GM12878 (cell line): ENCODE measurements at regions not wholly inside any gene's neighbourhood (a gene's known extent, or its start where the extent isn't known, plus 50 kb on each side); places are given as distances from the start of the nearest gene placed in this dataset.
"Not testable (repeated sequence)": the region's sequence is repeated elsewhere in the genome, so short reads cannot be mapped to it uniquely, and the experiment has no call there.

Experiments used
- ATAC-seq: fragments of 200-7000 bp; cut with Tn5 transposase; 3 replicates; pipeline ENCODE4 v1.9.1; 2020; ENCODE audit warnings: mild to moderate bottlenecking, moderate library complexity
- BruUV-seq: library from RNA; stranded (reverse); fragments of 400-500 nt; replicated peaks from 2 replicates; lab custom pipeline; 2021; lab: Mats Ljungman, UMichigan
- CTCF ChIA-PET: fragments of 300-600 bp; sonication (Branson Sonifier 250); formaldehyde crosslinking; extraction: SDS; loops from one replicate; lab custom pipeline; 2021; ENCODE audit warnings: inconsistent platforms; lab: Yijun Ruan, JAX
- POLR2A ChIA-PET: fragments of 350-600 bp; formaldehyde crosslinking; extraction: SDS; loops from one replicate; lab custom pipeline; 2021; ENCODE audit warnings: inconsistent platforms; lab: Charles Lee
- RAD21 ChIA-PET: fragments of 300-600 bp; sonication (Branson Sonifier 250); formaldehyde crosslinking; loops from one replicate; lab custom pipeline; 2023; ENCODE audit warnings: antibody characterized with exemption; ENCODE audit not compliant: unreplicated experiment; lab: Charles Lee
- SMC1A ChIA-PET: fragments of 300-600 bp; sonication (Branson Sonifier 250); formaldehyde crosslinking; loops from one replicate; lab custom pipeline; 2023; ENCODE audit not compliant: unreplicated experiment, uncharacterized antibody; lab: Charles Lee
- DNase-seq: peaks from one replicate; pipeline ENCODE4 v3.0.0-alpha.2; 2011; ENCODE audit warnings: low read depth, low spot score
- FAIRE-seq: peaks from 3 replicates; lab custom pipeline; 2011; peaks lifted over from hg19 to GRCh38; lab: Jason Lieb, UNC
- H2AFZ ChIP-seq: 2 replicates; pipeline ENCODE4 v1.6.0; 2011; ENCODE audit warnings: low read depth, low read length, control low read depth; ENCODE audit not compliant: control insufficient read depth
- H3K27ac ChIP-seq: 2 replicates; pipeline ENCODE4 v1.5.1; 2011; ENCODE audit warnings: control low read depth; ENCODE audit not compliant: control insufficient read depth, insufficient read depth
- H3K27me3 ChIP-seq, 2 experiments: replicated peaks in 1 of 2; 2 replicates each; pipeline versions ENCODE4 v1.6.0 to v1.6.1; 2011; ENCODE audit warnings: low read length in 1 of 2; ENCODE audit not compliant: control insufficient read depth in 2 of 2, insufficient read depth in 2 of 2
- H3K36me3 ChIP-seq, 2 experiments: 2 replicates each; pipeline ENCODE4 v1.5.1; 2011; ENCODE audit warnings: low read length in 1 of 2; ENCODE audit not compliant: control insufficient read depth in 2 of 2, insufficient read depth in 2 of 2
- H3K4me1 ChIP-seq: 2 replicates; pipeline ENCODE4 v1.6.1; 2011; ENCODE audit warnings: mild to moderate bottlenecking, low read length, moderate library complexity, mixed read lengths; ENCODE audit not compliant: control insufficient read depth, insufficient read depth
- H3K4me2 ChIP-seq: 2 replicates; pipeline ENCODE4 v1.6.0; 2011; ENCODE audit warnings: control low read depth; ENCODE audit not compliant: control insufficient read depth, insufficient read depth
- H3K4me3 ChIP-seq: fragments of 200-600 bp; sonication (generic); 2 replicates; pipeline ENCODE4 v1.5.1; 2016
- H3K79me2 ChIP-seq: 2 replicates; pipeline ENCODE4 v1.6.0; 2011; ENCODE audit warnings: low read length; ENCODE audit not compliant: control insufficient read depth, insufficient read depth
- H3K9ac ChIP-seq: 2 replicates; pipeline ENCODE4 v1.8.0; 2011; ENCODE audit warnings: low read length, control low read depth, mixed read lengths; ENCODE audit not compliant: control insufficient read depth, insufficient read depth
- H3K9me3 ChIP-seq: replicated peaks from 3 replicates; pipeline ENCODE4 v1.5.1; 2011; ENCODE audit warnings: mild to moderate bottlenecking, low read length; ENCODE audit not compliant: control insufficient read depth, insufficient read depth
- H4K20me1 ChIP-seq: 2 replicates; pipeline ENCODE4 v1.6.0; 2011; ENCODE audit not compliant: control insufficient read depth, insufficient read depth
- HCFC1 ChIP-seq: fragments of 150-350 bp; IDR thresholded peaks from 2 replicates; pipeline ENCODE4 v1.6.1; 2014; ENCODE audit warnings: low read length
- IKZF1 ChIP-seq: fragments of 450-650 bp; conservative IDR thresholded peaks from 2 replicates; pipeline ENCODE4 v1.6.1; 2017; ENCODE audit warnings: antibody characterized with exemption, mild to moderate bottlenecking
- SMAD1 ChIP-seq: fragments of 450-650 bp; IDR thresholded peaks from 2 replicates; pipeline ENCODE4 v1.6.1; 2018; ENCODE audit warnings: mild to moderate bottlenecking, low read depth; ENCODE audit not compliant: partially characterized antibody
- ZSCAN29 ChIP-seq: fragments of 450-650 bp; IDR thresholded peaks from 2 replicates; pipeline ENCODE4 v1.6.1; 2017; ENCODE audit warnings: mild to moderate bottlenecking, moderate library complexity
- WGBS: methylation state at CpG from one replicate; pipeline ENCODE4 v1.1.6; 2016; ENCODE audit warnings: low lambda C conversion rate; ENCODE audit not compliant: insufficient replicate concordance, insufficient coverage; ENCODE audit errors: missing lambda C conversion rate; 5-methylcytosine and 5-hydroxymethylcytosine counted together
- in situ Hi-C: fragments of 300-500 bp; cut with MboI; formaldehyde crosslinking; loops from 9 replicates; pipeline ENCODE4 v1.14.3; 2018; ENCODE audit warnings: mixed read lengths
- intact Hi-C: fragments of 100-400 bp; cut with micrococcal nuclease; formaldehyde crosslinking; loops from one replicate; pipeline ENCODE4 v1.14.2; 2022; ENCODE audit not compliant: unreplicated experiment
- TF ChIP-seq, protein P1 (sequence below): fragments of 450-650 bp; IDR thresholded peaks from 2 replicates; pipeline ENCODE4 v1.6.1; 2017; ENCODE audit warnings: borderline replicate concordance
- TF ChIP-seq, protein P2 (sequence below): fragments of 450-650 bp; IDR thresholded peaks from 2 replicates; pipeline ENCODE4 v1.6.1; 2017; ENCODE audit warnings: mild to moderate bottlenecking
- TF ChIP-seq, protein P3 (sequence below): IDR thresholded peaks from 2 replicates; pipeline ENCODE4 v1.6.1; 2012; ENCODE audit warnings: low read depth, low read length, improper control_type of control experiment

DNA sequence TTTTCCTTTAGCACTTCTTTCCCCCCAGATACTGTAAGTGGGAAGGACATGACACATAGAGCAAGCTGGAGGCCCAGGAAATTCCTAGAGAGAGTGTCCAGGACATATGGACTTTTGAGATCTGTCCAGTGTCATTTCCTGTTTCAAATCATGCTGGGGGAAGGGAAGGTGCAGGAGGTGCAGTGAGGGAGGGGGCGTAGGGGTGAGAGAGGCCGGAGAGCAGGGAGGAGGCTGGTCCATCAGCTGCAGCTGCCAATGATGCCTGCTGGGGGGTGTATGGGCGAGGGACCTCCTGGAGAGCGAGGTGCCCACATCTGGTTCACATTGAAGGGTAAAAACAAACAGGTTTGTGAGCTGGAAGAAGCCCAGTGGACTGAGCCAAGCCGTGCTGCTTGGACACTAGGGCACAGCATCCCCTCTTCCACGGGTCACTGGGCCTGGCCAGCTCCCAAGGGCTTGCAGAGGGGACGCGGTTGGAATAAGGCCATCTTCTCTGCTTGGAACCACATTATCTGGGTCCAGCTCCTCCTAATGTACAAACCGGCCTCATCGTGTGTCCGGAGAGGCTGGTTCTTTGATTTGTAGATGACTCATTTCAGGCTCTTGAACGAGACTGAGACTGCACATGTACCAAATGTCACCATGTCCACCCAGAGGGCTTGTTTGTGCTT, 70.4 kb upstream of the SMURF2 start:
- ATAC-seq = no peak
- in situ Hi-C loops (no loop called here), intact Hi-C loops (no loop called here)
- RAD21 ChIA-PET = no interaction called here
- DNase-seq = no peak
- Histone ChIP-seq H2AFZ (no peak overlapping the region), H3K4me3 (no peak overlapping the region), H3K4me1 (no peaks in the 10 kb centered on the region), H3K27ac (no peak overlapping the region), H3K4me2 (no peak overlapping the region), H3K36me3 (no peaks in the 10 kb centered on the region), H3K9me3 (no peaks in the 10 kb centered on the region), H4K20me1 (no peaks in the 10 kb centered on the region), H3K27me3 (no peaks in the 10 kb centered on the region; a peak in 1 of 4 replicates), H3K79me2 (no peaks in the 10 kb centered on the region), H3K9ac (no peak overlapping the region)
- CTCF ChIA-PET = no interaction called here
- POLR2A ChIA-PET = interaction anchor here (0.6 kb wide), 1 partner anchor 24 kb away, joined by 3 read pairs; no protein-coding TSS in a partner anchor
- WGBS = 34% methylated on average over 12 of the region's 12 CpGs
- SMC1A ChIA-PET = no interaction called here
- FAIRE-seq = no peak
- TF ChIP-seq, protein P1, sequence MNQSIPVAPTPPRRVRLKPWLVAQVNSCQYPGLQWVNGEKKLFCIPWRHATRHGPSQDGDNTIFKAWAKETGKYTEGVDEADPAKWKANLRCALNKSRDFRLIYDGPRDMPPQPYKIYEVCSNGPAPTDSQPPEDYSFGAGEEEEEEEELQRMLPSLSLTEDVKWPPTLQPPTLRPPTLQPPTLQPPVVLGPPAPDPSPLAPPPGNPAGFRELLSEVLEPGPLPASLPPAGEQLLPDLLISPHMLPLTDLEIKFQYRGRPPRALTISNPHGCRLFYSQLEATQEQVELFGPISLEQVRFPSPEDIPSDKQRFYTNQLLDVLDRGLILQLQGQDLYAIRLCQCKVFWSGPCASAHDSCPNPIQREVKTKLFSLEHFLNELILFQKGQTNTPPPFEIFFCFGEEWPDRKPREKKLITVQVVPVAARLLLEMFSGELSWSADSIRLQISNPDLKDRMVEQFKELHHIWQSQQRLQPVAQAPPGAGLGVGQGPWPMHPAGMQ = no peak
- TF ChIP-seq HCFC1 = no peak
- TF ChIP-seq, protein P2, sequence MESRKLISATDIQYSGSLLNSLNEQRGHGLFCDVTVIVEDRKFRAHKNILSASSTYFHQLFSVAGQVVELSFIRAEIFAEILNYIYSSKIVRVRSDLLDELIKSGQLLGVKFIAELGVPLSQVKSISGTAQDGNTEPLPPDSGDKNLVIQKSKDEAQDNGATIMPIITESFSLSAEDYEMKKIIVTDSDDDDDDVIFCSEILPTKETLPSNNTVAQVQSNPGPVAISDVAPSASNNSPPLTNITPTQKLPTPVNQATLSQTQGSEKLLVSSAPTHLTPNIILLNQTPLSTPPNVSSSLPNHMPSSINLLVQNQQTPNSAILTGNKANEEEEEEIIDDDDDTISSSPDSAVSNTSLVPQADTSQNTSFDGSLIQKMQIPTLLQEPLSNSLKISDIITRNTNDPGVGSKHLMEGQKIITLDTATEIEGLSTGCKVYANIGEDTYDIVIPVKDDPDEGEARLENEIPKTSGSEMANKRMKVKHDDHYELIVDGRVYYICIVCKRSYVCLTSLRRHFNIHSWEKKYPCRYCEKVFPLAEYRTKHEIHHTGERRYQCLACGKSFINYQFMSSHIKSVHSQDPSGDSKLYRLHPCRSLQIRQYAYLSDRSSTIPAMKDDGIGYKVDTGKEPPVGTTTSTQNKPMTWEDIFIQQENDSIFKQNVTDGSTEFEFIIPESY = no peak
- TF ChIP-seq ZSCAN29 = no peak
- TF ChIP-seq, protein P3, sequence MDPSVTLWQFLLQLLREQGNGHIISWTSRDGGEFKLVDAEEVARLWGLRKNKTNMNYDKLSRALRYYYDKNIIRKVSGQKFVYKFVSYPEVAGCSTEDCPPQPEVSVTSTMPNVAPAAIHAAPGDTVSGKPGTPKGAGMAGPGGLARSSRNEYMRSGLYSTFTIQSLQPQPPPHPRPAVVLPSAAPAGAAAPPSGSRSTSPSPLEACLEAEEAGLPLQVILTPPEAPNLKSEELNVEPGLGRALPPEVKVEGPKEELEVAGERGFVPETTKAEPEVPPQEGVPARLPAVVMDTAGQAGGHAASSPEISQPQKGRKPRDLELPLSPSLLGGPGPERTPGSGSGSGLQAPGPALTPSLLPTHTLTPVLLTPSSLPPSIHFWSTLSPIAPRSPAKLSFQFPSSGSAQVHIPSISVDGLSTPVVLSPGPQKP = no peak
- no peak for TF ChIP-seq IKZF1
- no peak for TF ChIP-seq SMAD1
- BruUV-seq = no TSS peak

DNA sequence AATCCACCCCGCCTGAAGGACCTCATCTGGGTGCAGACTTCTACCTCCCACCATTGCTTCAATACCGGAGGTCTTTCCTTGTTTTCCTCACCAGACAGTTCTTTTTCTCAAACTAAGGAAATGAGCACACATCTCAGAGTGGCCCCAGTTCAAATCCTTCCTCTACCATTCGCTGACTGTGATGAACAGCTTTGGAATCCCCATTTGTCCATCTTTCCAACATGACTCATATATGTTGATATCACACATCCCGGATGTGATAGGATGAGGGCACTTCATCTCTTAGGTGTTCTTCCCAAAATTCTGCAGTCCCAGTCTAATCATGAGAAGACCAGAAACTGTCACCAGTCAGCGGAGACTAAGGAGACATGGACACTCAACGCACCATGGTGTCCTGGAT, 67.9 kb upstream of the SMURF2 start:
- BruUV-seq, H3K4me3 ChIP-seq: not testable (repeated sequence)

More for the DNA sequence above, 67.9 kb upstream of the SMURF2 start:
- POLR2A ChIA-PET, FAIRE-seq, H3K9me3 ChIP-seq, H4K20me1 ChIP-seq, H3K9ac ChIP-seq, in situ Hi-C loops, H2AFZ ChIP-seq, H3K4me2 ChIP-seq, CTCF ChIA-PET, DNase-seq, H3K36me3 ChIP-seq, RAD21 ChIA-PET, intact Hi-C loops, ATAC-seq, H3K4me1 ChIP-seq, H3K79me2 ChIP-seq, H3K27ac ChIP-seq, H3K27me3 ChIP-seq, SMC1A ChIA-PET: not testable (repeated sequence)
- 52% methylated on average over 6 of the region's 6 CpGs for WGBS
